Vagina (tissue), 2 donors: ENCODE measurements at regions not wholly inside any gene's neighbourhood (a gene's known extent, or its start where the extent isn't known, plus 50 kb on each side); places are given as distances from the start of the nearest gene placed in this dataset.

Experiments
- CTCF ChIP-seq, 3 experiments: fragments of 450-650 bp in 2 of 3; fragments of 200-600 bp in 1 of 3; sonication (generic) in 1 of 3; IDR thresholded peaks; one replicate each; pipeline ENCODE4 v1.5.1; 2017 to 2019; ENCODE audit warnings: antibody characterized with exemption in 3 of 3, mild to moderate bottlenecking in 2 of 3, moderate library complexity in 2 of 3
- POLR2A ChIP-seq, 2 donors: fragments of 450-650 bp; IDR thresholded peaks; one replicate each; pipeline ENCODE4 v1.6.1; 2017; ENCODE audit warnings: antibody characterized with exemption in 2 of 2, mild to moderate bottlenecking in 2 of 2, moderate library complexity in 2 of 2
- POLR2AphosphoS5 ChIP-seq, 2 donors: sonication (generic); formaldehyde crosslinking; IDR thresholded peaks; one replicate each; pipeline ENCODE4 v1.9.0; 2017; ENCODE audit warnings: antibody characterized with exemption in 2 of 2, mild to moderate bottlenecking in 2 of 2, low read depth in 1 of 2; ENCODE audit not compliant: insufficient read depth in 1 of 2

GRCh38 chr5:34554641-34555040 lies 101.5 kb upstream of the RAI14 start:
- TF ChIP-seq CTCF (IDR thresholded peaks at IDR 0.05) (no peak), POLR2A (IDR thresholded peaks at IDR 0.05) (no peak), POLR2AphosphoS5 (IDR thresholded peaks at IDR 0.05; ENCODE audit: insufficient read depth in 1 of 2, low read depth in 1 of 2) (no peak)
